Karpas-422 (cell line): ENCODE measurements at regions not wholly inside any gene's neighbourhood (a gene's known extent, or its start where the extent isn't known, plus 50 kb on each side); places are given as distances from the start of the nearest gene placed in this dataset.

Experiments
- DNase-seq: peaks from one replicate; pipeline ENCODE4 v3.0.0-alpha.2; 2015
- H2AFZ ChIP-seq: fragments of 200-600 bp; sonication (generic); 2 replicates; pipeline ENCODE4 v1.6.1; 2014; ENCODE audit warnings: antibody characterized with exemption, low read length, mixed read lengths
- H3K27ac ChIP-seq: fragments of 200-600 bp; sonication (generic); 2 replicates; pipeline ENCODE4 v1.5.1; 2014; ENCODE audit warnings: mild to moderate bottlenecking, low read length, moderate library complexity
- H3K27me3 ChIP-seq: fragments of 200-600 bp; sonication (generic); 2 replicates; pipeline ENCODE4 v1.6.1; 2014; ENCODE audit warnings: low read length, mixed read lengths
- H3K36me3 ChIP-seq: fragments of 200-600 bp; sonication (generic); 2 replicates; pipeline ENCODE4 v1.6.1; 2014; ENCODE audit warnings: low read length, mixed read lengths; ENCODE audit not compliant: insufficient read depth
- H3K4me1 ChIP-seq: fragments of 200-600 bp; sonication (generic); 2 replicates; pipeline ENCODE4 v1.6.1; 2014; ENCODE audit warnings: mild to moderate bottlenecking, low read length, mixed read lengths
- H3K4me2 ChIP-seq: fragments of 200-600 bp; sonication (generic); 2 replicates; pipeline ENCODE4 v1.6.1; 2014; ENCODE audit warnings: low read length, low read depth, mild to moderate bottlenecking; ENCODE audit not compliant: poor library complexity, severe bottlenecking
- H3K4me3 ChIP-seq: fragments of 200-600 bp; sonication (generic); 2 replicates; pipeline ENCODE4 v1.5.1; 2014; ENCODE audit warnings: mild to moderate bottlenecking, antibody characterized with exemption, low read length, mixed read lengths
- H3K79me2 ChIP-seq: fragments of 200-600 bp; sonication (generic); 2 replicates; pipeline ENCODE4 v1.6.1; 2014; ENCODE audit warnings: mild to moderate bottlenecking, low read length, mixed read lengths
- H3K9ac ChIP-seq: fragments of 200-600 bp; sonication (generic); 2 replicates; pipeline ENCODE4 v1.6.0; 2014; ENCODE audit warnings: low read length
- H3K9me2 ChIP-seq: fragments of 200-600 bp; sonication (generic), shearing (Covaris generic); replicated peaks from 2 replicates; pipeline ENCODE4 v1.6.0; 2014; ENCODE audit warnings: mild to moderate bottlenecking, low read length, moderate library complexity; ENCODE audit not compliant: insufficient read depth
- H3K9me3 ChIP-seq: fragments of 300-700, 200-600 bp; sonication (generic); 2 replicates; pipeline ENCODE4 v1.6.1; 2014; ENCODE audit warnings: low read length, mixed read lengths
- H4K20me1 ChIP-seq: fragments of 200-600 bp; sonication (generic); 2 replicates; pipeline ENCODE4 v1.6.1; 2014; ENCODE audit warnings: mild to moderate bottlenecking, antibody characterized with exemption, low read length, low read depth; ENCODE audit not compliant: insufficient read depth

DNA sequence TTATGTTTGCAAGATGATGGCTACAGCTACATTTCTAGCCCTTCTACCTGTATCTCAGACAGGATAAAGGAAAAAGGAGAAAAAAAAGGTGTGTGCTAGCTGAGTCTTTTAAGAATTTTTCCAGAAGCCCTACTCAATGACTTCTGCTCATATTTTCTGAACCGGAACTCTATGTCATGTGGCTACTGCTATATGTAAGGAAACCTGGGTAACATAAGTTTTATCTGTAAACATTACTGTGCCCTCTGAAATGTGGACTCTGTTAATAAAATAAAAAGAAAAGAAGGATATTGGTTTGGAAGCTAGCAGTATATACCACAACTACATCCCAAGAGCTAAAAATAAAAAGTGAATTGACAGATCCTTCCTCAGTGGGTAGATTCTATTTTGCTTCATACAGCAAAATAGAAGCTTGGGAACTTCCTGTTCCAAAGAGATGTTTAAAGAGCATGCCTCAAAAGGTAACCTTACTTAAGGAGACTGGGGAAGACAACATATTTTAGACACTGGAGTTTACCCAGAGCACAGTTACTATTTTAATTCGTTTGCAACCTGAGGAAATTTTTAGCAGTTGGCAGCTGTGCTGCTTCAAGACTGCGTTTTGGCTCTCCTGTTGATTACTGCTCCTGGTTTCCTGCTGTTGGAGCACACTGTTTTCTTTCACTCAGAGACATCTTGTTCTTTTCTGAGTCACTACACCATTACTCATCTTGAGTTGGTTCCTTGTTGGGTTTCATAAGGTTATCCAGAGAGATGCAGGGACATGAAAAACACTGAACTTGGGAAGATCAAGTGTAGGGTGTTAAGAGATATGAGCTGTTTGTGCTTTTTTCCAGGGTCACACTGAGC, 280.7 kb downstream of the NFKBIZ start:
- Histone ChIP-seq H3K4me2 (no peak overlapping the region), H3K9me3 (no peaks in the 10 kb centered on the region), H3K9ac (no peak overlapping the region), H3K4me3 (no peak overlapping the region), H3K9me2 (no peaks in the 10 kb centered on the region), H2AFZ (no peak overlapping the region), H3K36me3 (no peaks in the 10 kb centered on the region), H4K20me1 (no peaks in the 10 kb centered on the region), H3K27me3 (no peaks in the 10 kb centered on the region), H3K4me1 (no peaks in the 10 kb centered on the region), H3K27ac (no peak overlapping the region), H3K79me2 (no peaks in the 10 kb centered on the region)
- DNase-seq = no peak

- H3K27me3 ChIP-seq = no peaks in the 10 kb centered on the region
- DNase-seq = no peak
- H3K9ac ChIP-seq = no peak overlapping the region
- H3K9me2 ChIP-seq = no peaks in the 10 kb centered on the region
- no peaks in the 10 kb centered on the region for H3K9me3 ChIP-seq
- no peaks in the 10 kb centered on the region for H3K4me1 ChIP-seq
- no peaks in the 10 kb centered on the region for H3K79me2 ChIP-seq
- no peak overlapping the region for H3K4me2 ChIP-seq
- H4K20me1 ChIP-seq = no peaks in the 10 kb centered on the region
- H2AFZ ChIP-seq = no peak overlapping the region
- H3K27ac ChIP-seq = no peak overlapping the region
- no peak overlapping the region for H3K4me3 ChIP-seq
- H3K36me3 ChIP-seq = no peaks in the 10 kb centered on the region
Observed at GRCh38 chr3:102132370-102132769, 283.1 kb downstream of the NFKBIZ start.

DNA sequence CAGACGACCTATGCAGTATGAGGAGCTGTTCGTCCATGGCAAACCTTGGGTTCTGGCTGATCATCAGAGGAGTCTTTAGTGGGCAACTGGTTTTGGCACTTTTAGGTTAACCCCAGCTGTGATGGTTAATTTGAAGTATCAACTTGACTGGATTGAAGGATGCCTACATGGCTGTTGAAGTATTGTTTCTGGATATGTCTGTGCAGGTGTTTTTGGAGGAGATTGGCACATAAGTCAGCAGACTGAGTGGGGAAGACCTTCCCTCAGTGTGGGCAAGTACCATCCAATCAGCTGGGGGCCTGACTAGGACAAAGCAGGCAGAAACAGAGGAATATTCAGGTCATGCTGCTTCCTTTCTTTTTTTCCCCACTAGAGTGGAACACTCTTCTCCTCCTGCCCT, 284.1 kb downstream of the NFKBIZ start:
- Histone ChIP-seq H3K4me1 (no peaks in the 10 kb centered on the region), H3K4me2 (no peak overlapping the region), H3K27ac (no peak overlapping the region), H3K4me3 (no peak overlapping the region), H2AFZ (no peak overlapping the region), H3K79me2 (no peaks in the 10 kb centered on the region), H3K27me3 (no peaks in the 10 kb centered on the region), H3K9me3 (no peaks in the 10 kb centered on the region), H3K9me2 (no peaks in the 10 kb centered on the region), H3K9ac (no peak overlapping the region), H4K20me1 (no peaks in the 10 kb centered on the region), H3K36me3 (no peaks in the 10 kb centered on the region)
- no peak for DNase-seq

- H3K27me3 ChIP-seq = no peaks in the 10 kb centered on the region
- no peaks in the 10 kb centered on the region for H3K36me3 ChIP-seq
- no peak overlapping the region for H3K27ac ChIP-seq
- no peak overlapping the region for H3K4me3 ChIP-seq
- H2AFZ ChIP-seq = no peak overlapping the region
- no peaks in the 10 kb centered on the region for H3K9me2 ChIP-seq
- no peak overlapping the region for H3K4me2 ChIP-seq
- no peaks in the 10 kb centered on the region for H3K9me3 ChIP-seq
- H3K4me1 ChIP-seq = no peaks in the 10 kb centered on the region
- no peaks in the 10 kb centered on the region for H4K20me1 ChIP-seq
- DNase-seq = no peak
- H3K79me2 ChIP-seq = no peaks in the 10 kb centered on the region
- no peak overlapping the region for H3K9ac ChIP-seq
Observed at GRCh38 chr3:102135316-102135715, 286.0 kb downstream of the NFKBIZ start.

- Histone ChIP-seq H3K27me3 (no peaks in the 10 kb centered on the region), H3K36me3 (no peaks in the 10 kb centered on the region), H3K4me1 (no peaks in the 10 kb centered on the region)
Observed at GRCh38 chr3:102136183-102136582, 286.9 kb downstream of the NFKBIZ start.

DNA sequence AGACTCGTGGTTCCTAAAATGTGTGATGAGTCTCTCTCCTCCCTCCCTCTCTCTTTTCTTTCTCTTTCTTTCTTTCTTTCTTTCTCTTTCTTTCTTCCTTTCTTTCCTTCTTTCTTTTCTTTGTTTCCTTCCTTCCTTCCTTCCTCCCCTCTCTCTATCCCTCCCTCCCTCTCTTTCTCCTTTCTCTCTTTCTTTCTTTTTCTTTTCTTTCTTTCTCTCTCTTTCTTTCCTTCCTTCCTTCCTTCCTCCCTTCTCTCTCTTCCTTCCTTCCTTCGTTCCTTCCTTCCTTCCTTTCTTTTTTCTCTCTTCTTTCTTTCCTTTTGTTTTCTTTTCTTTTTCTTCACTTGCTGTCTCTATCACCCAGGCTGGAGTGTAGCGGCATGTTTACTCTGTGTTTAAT, 290.8 kb downstream of the NFKBIZ start:
- H3K4me3 ChIP-seq = no peak overlapping the region
- H3K9me2 ChIP-seq = no peaks in the 10 kb centered on the region
- H2AFZ ChIP-seq = no peak overlapping the region
- H4K20me1 ChIP-seq = no peaks in the 10 kb centered on the region
- no peaks in the 10 kb centered on the region for H3K4me1 ChIP-seq
- no peaks in the 10 kb centered on the region for H3K36me3 ChIP-seq
- no peak overlapping the region for H3K4me2 ChIP-seq
- no peak for DNase-seq
- H3K79me2 ChIP-seq = no peaks in the 10 kb centered on the region
- H3K9me3 ChIP-seq = no peaks in the 10 kb centered on the region
- H3K27me3 ChIP-seq = no peaks in the 10 kb centered on the region
- no peak overlapping the region for H3K27ac ChIP-seq
- no peak overlapping the region for H3K9ac ChIP-seq

More at GRCh38 chr3:102136183-102136582, 286.9 kb downstream of the NFKBIZ start:
- Histone ChIP-seq H3K9ac (no peak overlapping the region), H3K27ac (no peak overlapping the region), H3K9me3 (no peaks in the 10 kb centered on the region), H2AFZ (no peak overlapping the region), H3K4me3 (no peak overlapping the region), H3K9me2 (no peaks in the 10 kb centered on the region), H3K4me2 (no peak overlapping the region), H3K79me2 (no peaks in the 10 kb centered on the region), H4K20me1 (no peaks in the 10 kb centered on the region)
- no peak for DNase-seq

GRCh38 chr3:102141096-102141927, 292.0 kb downstream of the NFKBIZ start:
- H3K27me3 ChIP-seq = no peaks in the 10 kb centered on the region
- H3K4me1 ChIP-seq = no peaks in the 10 kb centered on the region
- DNase-seq = no peak
- H3K4me2 ChIP-seq = no peak overlapping the region
- no peak overlapping the region for H3K27ac ChIP-seq
- H3K9ac ChIP-seq = no peak overlapping the region
- no peaks in the 10 kb centered on the region for H3K9me2 ChIP-seq
- no peaks in the 10 kb centered on the region for H3K9me3 ChIP-seq
- no peaks in the 10 kb centered on the region for H3K79me2 ChIP-seq
- H4K20me1 ChIP-seq = no peaks in the 10 kb centered on the region
- H2AFZ ChIP-seq = no peak overlapping the region
- H3K4me3 ChIP-seq = no peak overlapping the region
- no peaks in the 10 kb centered on the region for H3K36me3 ChIP-seq

GRCh38 chr3:102141928-102142239, 292.6 kb downstream of the NFKBIZ start:
- Histone ChIP-seq H3K36me3 (no peaks in the 10 kb centered on the region), H3K27me3 (no peaks in the 10 kb centered on the region), H3K9me3 (no peaks in the 10 kb centered on the region), H3K27ac (no peak overlapping the region), H3K79me2 (no peaks in the 10 kb centered on the region), H3K4me2 (no peak overlapping the region), H4K20me1 (no peaks in the 10 kb centered on the region), H2AFZ (no peak overlapping the region), H3K9ac (no peak overlapping the region), H3K4me1 (no peaks in the 10 kb centered on the region), H3K4me3 (no peak overlapping the region), H3K9me2 (no peaks in the 10 kb centered on the region)
- DNase-seq = no peak
